Keratinocyte (primary cell): ENCODE measurements at regions not wholly inside any gene's neighbourhood (a gene's known extent, or its start where the extent isn't known, plus 50 kb on each side); places are given as distances from the start of the nearest gene placed in this dataset.
"Not testable (repeated sequence)": the region's sequence is repeated elsewhere in the genome, so short reads cannot be mapped to it uniquely, and the experiment has no call there.

ENCODE experiments used
- CTCF ChIP-seq, 3 experiments: IDR thresholded peaks in 1 of 3; conservative IDR thresholded peaks in 1 of 3; optimal IDR thresholded peaks in 1 of 3; 2 replicates in 2 of 3; 3 replicates in 1 of 3; pipeline versions ENCODE3 to v1.5.1; 2011; ENCODE audit warnings: low read length in 3 of 3, mild to moderate bottlenecking in 3 of 3, moderate library complexity in 2 of 3, control low read depth in 1 of 3, inconsistent platforms in 1 of 3; ENCODE audit not compliant: insufficient read depth in 2 of 3; ENCODE audit errors: extremely low read depth in 1 of 3
- EZH2 ChIP-seq: IDR thresholded peaks from one replicate; pipeline ENCODE4 v1.6.1; 2012; ENCODE audit warnings: inconsistent platforms, mild to moderate bottlenecking, low read length, moderate library complexity

- not testable (repeated sequence) for TF ChIP-seq CTCF (optimal IDR thresholded peaks at IDR 0.05 in 1 of 3, IDR thresholded peaks at IDR 0.05 in 1 of 3, conservative IDR thresholded peaks at IDR 0.05 in 1 of 3; ENCODE audit: extremely low read depth in 1 of 3, insufficient read depth in 2 of 3, low read length in 3 of 3); EZH2
Measured at GRCh38 chr14:105707099-105707498, 180.7 kb downstream of the TMEM121 start.
